KMS-11 (cell line): ENCODE measurements at regions not wholly inside any gene's neighbourhood (a gene's known extent, or its start where the extent isn't known, plus 50 kb on each side); places are given as distances from the start of the nearest gene placed in this dataset.

Experiments used
- H2AFZ ChIP-seq: fragments of 200-600 bp; sonication (generic); 2 replicates; pipeline ENCODE4 v1.6.1; 2016; ENCODE audit warnings: antibody characterized with exemption, mixed run types, low read depth
- H3K27ac ChIP-seq: fragments of 200-600 bp; sonication (generic); 2 replicates; pipeline ENCODE4 v1.6.1; 2016; ENCODE audit warnings: mild to moderate bottlenecking, mixed run types
- H3K27me3 ChIP-seq: fragments of 200-600 bp; sonication (generic); 2 replicates; pipeline ENCODE4 v1.6.1; 2017; ENCODE audit warnings: mild to moderate bottlenecking, low read depth, mixed run types, moderate library complexity; ENCODE audit not compliant: insufficient read depth
- H3K36me3 ChIP-seq: fragments of 200-600 bp; sonication (generic); 2 replicates; pipeline ENCODE4 v1.6.1; 2017; ENCODE audit warnings: mild to moderate bottlenecking, mixed run types; ENCODE audit not compliant: insufficient read depth
- H3K4me1 ChIP-seq: fragments of 200-600 bp; sonication (generic); 2 replicates; pipeline ENCODE4 v1.6.1; 2016; ENCODE audit warnings: mild to moderate bottlenecking, low read depth, mixed run types; ENCODE audit not compliant: poor library complexity, severe bottlenecking
- H3K4me2 ChIP-seq: fragments of 200-600 bp; sonication (generic); 2 replicates; pipeline ENCODE4 v1.7.0; 2016; ENCODE audit warnings: mild to moderate bottlenecking, mixed run types
- H3K4me3 ChIP-seq: fragments of 200-600 bp; sonication (generic); IDR thresholded peaks from 2 replicates; pipeline ENCODE4 v1.6.1; 2017; ENCODE audit warnings: low read depth, low read length, mixed read lengths; ENCODE audit not compliant: insufficient read depth
- H3K79me2 ChIP-seq: fragments of 200-600 bp; sonication (generic); 2 replicates; pipeline ENCODE4 v1.6.1; 2016; ENCODE audit warnings: low read depth, mixed run types; ENCODE audit not compliant: insufficient read depth
- H3K9ac ChIP-seq: fragments of 200-600 bp; sonication (generic); 2 replicates; pipeline ENCODE4 v1.6.1; 2016; ENCODE audit warnings: mild to moderate bottlenecking, mixed run types
- H4K20me1 ChIP-seq: fragments of 200-600 bp; sonication (generic); 2 replicates; pipeline ENCODE4 v1.6.1; 2016; ENCODE audit warnings: mild to moderate bottlenecking, mixed run types; ENCODE audit not compliant: insufficient read depth
- TF ChIP-seq, protein P1 (sequence below): fragments of 200-600 bp; sonication (generic); conservative IDR thresholded peaks from 2 replicates; pipeline ENCODE4 v1.6.1; 2017; ENCODE audit warnings: low read depth, mild to moderate bottlenecking, antibody characterized with exemption, low read length, moderate library complexity, mixed read lengths

GRCh38 chr5:158013303-158013702 lies 154.4 kb upstream of the CLINT1 start:
- TF ChIP-seq, protein P1, sequence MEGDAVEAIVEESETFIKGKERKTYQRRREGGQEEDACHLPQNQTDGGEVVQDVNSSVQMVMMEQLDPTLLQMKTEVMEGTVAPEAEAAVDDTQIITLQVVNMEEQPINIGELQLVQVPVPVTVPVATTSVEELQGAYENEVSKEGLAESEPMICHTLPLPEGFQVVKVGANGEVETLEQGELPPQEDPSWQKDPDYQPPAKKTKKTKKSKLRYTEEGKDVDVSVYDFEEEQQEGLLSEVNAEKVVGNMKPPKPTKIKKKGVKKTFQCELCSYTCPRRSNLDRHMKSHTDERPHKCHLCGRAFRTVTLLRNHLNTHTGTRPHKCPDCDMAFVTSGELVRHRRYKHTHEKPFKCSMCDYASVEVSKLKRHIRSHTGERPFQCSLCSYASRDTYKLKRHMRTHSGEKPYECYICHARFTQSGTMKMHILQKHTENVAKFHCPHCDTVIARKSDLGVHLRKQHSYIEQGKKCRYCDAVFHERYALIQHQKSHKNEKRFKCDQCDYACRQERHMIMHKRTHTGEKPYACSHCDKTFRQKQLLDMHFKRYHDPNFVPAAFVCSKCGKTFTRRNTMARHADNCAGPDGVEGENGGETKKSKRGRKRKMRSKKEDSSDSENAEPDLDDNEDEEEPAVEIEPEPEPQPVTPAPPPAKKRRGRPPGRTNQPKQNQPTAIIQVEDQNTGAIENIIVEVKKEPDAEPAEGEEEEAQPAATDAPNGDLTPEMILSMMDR: no peak
- Histone ChIP-seq H4K20me1 (no peaks in the 10 kb centered on the region), H3K27me3 (no peaks in the 10 kb centered on the region), H3K4me1 (no peaks in the 10 kb centered on the region), H3K36me3 (no peaks in the 10 kb centered on the region), H3K4me2 (no peak overlapping the region), H3K9ac (no peak overlapping the region), H3K79me2 (no peaks in the 10 kb centered on the region), H3K27ac (no peak overlapping the region), H2AFZ (no peak overlapping the region), H3K4me3 (no peak overlapping the region)

GRCh38 chr5:158011422-158011821 lies 152.5 kb upstream of the CLINT1 start:
- Histone ChIP-seq H3K27ac (no peak overlapping the region), H3K4me1 (no peaks in the 10 kb centered on the region), H2AFZ (no peak overlapping the region), H3K27me3 (no peaks in the 10 kb centered on the region), H3K4me3 (no peak overlapping the region), H3K36me3 (no peaks in the 10 kb centered on the region), H3K9ac (no peak overlapping the region), H3K4me2 (no peak overlapping the region), H4K20me1 (no peaks in the 10 kb centered on the region), H3K79me2 (no peaks in the 10 kb centered on the region)
- TF ChIP-seq, protein P1: no peak

DNA sequence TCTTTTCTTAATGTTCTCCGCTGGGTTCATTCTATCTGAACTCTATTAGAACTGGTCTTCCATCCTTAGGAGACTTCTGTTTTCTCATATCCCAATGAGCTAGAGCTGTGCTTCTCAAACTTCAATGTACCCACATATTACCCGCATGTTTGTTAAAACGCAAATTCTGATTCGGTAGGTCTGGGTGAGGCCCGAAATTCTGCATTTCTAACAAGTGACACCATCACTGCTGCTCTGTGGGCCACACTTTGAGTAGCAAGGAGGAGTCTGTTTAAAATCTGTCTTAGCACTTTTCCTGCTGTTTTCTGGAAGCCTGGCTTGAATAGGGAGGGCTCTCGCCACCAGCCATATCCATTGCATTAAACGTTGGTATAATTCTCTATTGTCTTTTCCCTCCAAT lies 151.9 kb upstream of the CLINT1 start:
- H3K79me2 ChIP-seq: no peaks in the 10 kb centered on the region
- H3K36me3 ChIP-seq: no peaks in the 10 kb centered on the region
- TF ChIP-seq, protein P1: no peak
- H4K20me1 ChIP-seq: no peaks in the 10 kb centered on the region
- no peak overlapping the region for H3K9ac ChIP-seq
- H2AFZ ChIP-seq: no peak overlapping the region
- no peak overlapping the region for H3K4me3 ChIP-seq
- no peak overlapping the region for H3K4me2 ChIP-seq
- H3K4me1 ChIP-seq: no peaks in the 10 kb centered on the region
- H3K27me3 ChIP-seq: no peaks in the 10 kb centered on the region
- no peak overlapping the region for H3K27ac ChIP-seq

GRCh38 chr5:158007336-158007735 lies 148.4 kb upstream of the CLINT1 start:
- Histone ChIP-seq H3K4me2 (no peak overlapping the region), H2AFZ (no peak overlapping the region), H3K79me2 (no peaks in the 10 kb centered on the region), H3K36me3 (no peaks in the 10 kb centered on the region), H3K4me1 (no peaks in the 10 kb centered on the region), H4K20me1 (no peaks in the 10 kb centered on the region), H3K27ac (no peak overlapping the region), H3K9ac (no peak overlapping the region), H3K27me3 (no peaks in the 10 kb centered on the region), H3K4me3 (no peak overlapping the region)
- TF ChIP-seq, protein P1: no peak
